Osteoblast (primary cell): ENCODE measurements at regions not wholly inside any gene's neighbourhood (a gene's known extent, or its start where the extent isn't known, plus 50 kb on each side); places are given as distances from the start of the nearest gene placed in this dataset.

ENCODE experiments used
- DNase-seq: peaks from one replicate; pipeline ENCODE4 v3.0.0; 2011; ENCODE audit warnings: low spot score, mixed read lengths; ENCODE audit not compliant: insufficient read length; ENCODE audit errors: missing footprints
- H2AFZ ChIP-seq: 2 replicates; pipeline ENCODE4 v1.6.0; 2011; ENCODE audit warnings: mild to moderate bottlenecking, low read length
- H3K27ac ChIP-seq: 2 replicates; pipeline ENCODE4 v1.5.1; 2011; ENCODE audit warnings: mild to moderate bottlenecking, low read depth, low read length, moderate library complexity
- H3K27me3 ChIP-seq: 2 replicates; pipeline ENCODE4 v1.6.0; 2012; ENCODE audit warnings: mild to moderate bottlenecking, control low read depth, inconsistent platforms, low read length, moderate library complexity; ENCODE audit not compliant: insufficient read depth
- H3K36me3 ChIP-seq: 2 replicates; pipeline ENCODE4 v1.5.1; 2011; ENCODE audit warnings: mild to moderate bottlenecking, low read length, control low read depth, moderate library complexity; ENCODE audit not compliant: insufficient read depth
- H3K4me1 ChIP-seq: 2 replicates; pipeline ENCODE4 v1.5.1; 2011; ENCODE audit warnings: mild to moderate bottlenecking, low read length, control low read depth, moderate library complexity; ENCODE audit not compliant: insufficient read depth
- H3K4me2 ChIP-seq: 2 replicates; pipeline ENCODE4 v1.6.0; 2011; ENCODE audit warnings: mild to moderate bottlenecking, low read length; ENCODE audit not compliant: insufficient read depth
- H3K4me3 ChIP-seq: fragments of 200-600 bp; sonication (generic); 3 replicates; pipeline ENCODE4 v1.5.1; 2012; ENCODE audit warnings: mild to moderate bottlenecking, low read length, inconsistent platforms; ENCODE audit not compliant: insufficient read depth
- H3K79me2 ChIP-seq: 2 replicates; pipeline ENCODE4 v1.6.0; 2012; ENCODE audit warnings: mild to moderate bottlenecking, low read length, control low read depth, inconsistent platforms; ENCODE audit not compliant: insufficient read depth
- H3K9me3 ChIP-seq: 2 replicates; pipeline ENCODE4 v1.5.1; 2011; ENCODE audit warnings: low read depth, low read length, control low read depth
- H4K20me1 ChIP-seq: 2 replicates; pipeline ENCODE4 v1.6.0; 2012; ENCODE audit warnings: mild to moderate bottlenecking, low read length, control low read depth; ENCODE audit not compliant: insufficient read depth
- TF ChIP-seq, protein P1 (sequence below): IDR thresholded peaks from 2 replicates; pipeline ENCODE4 v1.5.1; 2011; ENCODE audit warnings: mild to moderate bottlenecking, low read depth, low read length, moderate library complexity; ENCODE audit errors: extremely low read depth

DNA sequence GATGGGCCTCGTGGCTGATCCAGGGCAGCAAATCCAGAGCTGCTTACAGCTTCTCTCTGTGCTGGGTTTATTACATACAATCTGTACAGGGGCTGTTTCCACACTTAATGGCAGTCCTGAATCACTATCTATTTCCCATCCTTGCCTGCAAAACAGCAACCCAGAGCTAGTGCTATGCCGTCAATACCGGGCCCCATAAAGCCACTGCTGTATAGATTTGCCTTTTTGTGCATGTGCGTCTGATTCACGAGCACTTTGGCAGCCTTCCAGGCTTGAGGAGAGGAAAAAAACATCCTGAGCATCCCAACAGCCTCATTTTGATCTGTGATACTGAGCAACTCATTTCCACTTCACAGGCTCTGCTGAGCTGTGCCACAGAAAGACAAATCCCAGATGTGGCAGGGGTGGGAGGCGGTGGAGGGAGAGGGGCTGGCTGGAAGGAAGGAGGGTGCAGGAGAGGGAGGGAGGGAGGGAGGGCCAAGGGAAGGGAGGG, 65.2 kb upstream of the TARBP1 start:
- Histone ChIP-seq H3K36me3 (no peaks in the 10 kb centered on the region), H3K27me3 (no peaks in the 10 kb centered on the region), H3K27ac (peak overlapping the region; percentile 47), H4K20me1 (no peaks in the 10 kb centered on the region), H3K4me2 (no peak overlapping the region), H3K79me2 (no peaks in the 10 kb centered on the region), H3K9me3 (no peaks in the 10 kb centered on the region), H3K4me3 (no peak overlapping the region), H2AFZ (no peak overlapping the region), H3K4me1 (peaks cover 19% of the 10 kb centered on the region)
- peak; percentile 89 for DNase-seq
- TF ChIP-seq, protein P1, sequence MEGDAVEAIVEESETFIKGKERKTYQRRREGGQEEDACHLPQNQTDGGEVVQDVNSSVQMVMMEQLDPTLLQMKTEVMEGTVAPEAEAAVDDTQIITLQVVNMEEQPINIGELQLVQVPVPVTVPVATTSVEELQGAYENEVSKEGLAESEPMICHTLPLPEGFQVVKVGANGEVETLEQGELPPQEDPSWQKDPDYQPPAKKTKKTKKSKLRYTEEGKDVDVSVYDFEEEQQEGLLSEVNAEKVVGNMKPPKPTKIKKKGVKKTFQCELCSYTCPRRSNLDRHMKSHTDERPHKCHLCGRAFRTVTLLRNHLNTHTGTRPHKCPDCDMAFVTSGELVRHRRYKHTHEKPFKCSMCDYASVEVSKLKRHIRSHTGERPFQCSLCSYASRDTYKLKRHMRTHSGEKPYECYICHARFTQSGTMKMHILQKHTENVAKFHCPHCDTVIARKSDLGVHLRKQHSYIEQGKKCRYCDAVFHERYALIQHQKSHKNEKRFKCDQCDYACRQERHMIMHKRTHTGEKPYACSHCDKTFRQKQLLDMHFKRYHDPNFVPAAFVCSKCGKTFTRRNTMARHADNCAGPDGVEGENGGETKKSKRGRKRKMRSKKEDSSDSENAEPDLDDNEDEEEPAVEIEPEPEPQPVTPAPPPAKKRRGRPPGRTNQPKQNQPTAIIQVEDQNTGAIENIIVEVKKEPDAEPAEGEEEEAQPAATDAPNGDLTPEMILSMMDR: no peak

DNA sequence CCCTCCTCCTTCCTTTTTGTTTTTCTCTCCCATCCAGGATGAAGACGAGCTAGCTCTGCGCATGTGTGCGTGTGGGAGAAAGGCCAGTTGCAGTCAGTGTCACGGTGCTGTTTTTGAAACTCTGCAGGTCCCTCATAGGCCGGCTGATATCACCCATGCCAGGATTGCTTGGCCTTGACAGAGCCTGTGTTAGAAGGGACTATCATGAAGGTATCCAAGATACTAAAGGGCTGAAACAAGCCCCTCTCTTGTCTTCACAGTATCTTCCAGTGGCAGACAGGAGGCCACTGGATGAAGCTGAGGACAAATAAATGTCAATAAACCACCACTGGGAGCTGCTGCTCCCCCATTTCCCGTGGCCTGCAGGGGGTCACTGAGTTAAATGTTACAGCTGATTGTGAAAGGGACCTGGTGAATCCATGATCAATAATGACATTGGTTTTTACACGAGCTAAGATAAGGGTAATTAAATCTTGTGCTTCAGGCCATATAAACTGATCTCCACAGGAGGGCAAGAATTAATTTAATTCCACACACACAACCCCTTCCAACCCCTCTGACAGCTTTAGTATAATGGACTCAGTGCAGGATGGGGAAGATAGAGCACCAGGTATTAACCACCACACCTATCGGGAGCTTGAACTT, 64.6 kb upstream of the TARBP1 start:
- no peak for DNase-seq
- TF ChIP-seq, protein P1: no peak
- H3K4me2 ChIP-seq: no peak overlapping the region
- H3K79me2 ChIP-seq: no peaks in the 10 kb centered on the region
- peak overlapping the region; percentile 47 for H3K27ac ChIP-seq
- no peak overlapping the region for H3K4me3 ChIP-seq
- no peak overlapping the region for H2AFZ ChIP-seq
- H3K9me3 ChIP-seq: no peaks in the 10 kb centered on the region
- peaks cover 19% of the 10 kb centered on the region for H3K4me1 ChIP-seq
- no peaks in the 10 kb centered on the region for H4K20me1 ChIP-seq
- no peaks in the 10 kb centered on the region for H3K27me3 ChIP-seq
- no peaks in the 10 kb centered on the region for H3K36me3 ChIP-seq

DNA sequence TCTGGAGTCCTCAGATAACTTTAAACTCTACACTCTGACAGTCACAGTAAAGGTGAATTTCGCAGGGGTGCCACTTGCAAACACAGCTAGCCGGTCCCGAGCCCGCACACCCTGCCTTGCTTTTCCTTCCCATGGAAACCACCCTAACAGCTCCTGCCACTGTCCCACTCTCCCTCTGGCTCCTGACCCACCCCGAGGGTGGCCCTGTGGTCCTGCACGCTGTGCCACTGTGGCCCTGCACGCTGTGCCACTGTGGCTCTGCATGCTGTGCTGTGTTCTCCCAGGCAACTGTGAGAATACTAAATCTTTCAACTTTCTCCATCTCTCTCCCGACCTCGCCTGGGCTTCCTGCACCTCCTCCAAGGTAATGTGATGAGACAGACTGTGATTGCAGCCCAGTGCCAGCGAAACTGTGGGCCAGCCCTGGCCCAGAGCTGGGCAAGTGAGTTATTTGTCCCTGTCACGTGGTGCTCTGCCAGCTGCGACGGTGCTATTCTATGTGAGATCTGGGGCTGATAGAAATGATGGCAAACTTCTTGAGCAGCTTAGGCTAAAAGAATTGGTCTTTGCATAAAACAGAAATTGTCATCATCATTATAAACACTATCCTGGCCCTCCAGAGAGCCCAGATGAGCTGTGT, 63.4 kb upstream of the TARBP1 start:
- Histone ChIP-seq H3K79me2 (no peaks in the 10 kb centered on the region), H3K27ac (no peak overlapping the region), H4K20me1 (no peaks in the 10 kb centered on the region), H3K4me2 (no peak overlapping the region), H3K4me3 (no peak overlapping the region), H2AFZ (no peak overlapping the region), H3K4me1 (peaks cover 19% of the 10 kb centered on the region), H3K27me3 (no peaks in the 10 kb centered on the region), H3K9me3 (no peaks in the 10 kb centered on the region), H3K36me3 (no peaks in the 10 kb centered on the region)
- TF ChIP-seq, protein P1: no peak
- DNase-seq: no peak

DNA sequence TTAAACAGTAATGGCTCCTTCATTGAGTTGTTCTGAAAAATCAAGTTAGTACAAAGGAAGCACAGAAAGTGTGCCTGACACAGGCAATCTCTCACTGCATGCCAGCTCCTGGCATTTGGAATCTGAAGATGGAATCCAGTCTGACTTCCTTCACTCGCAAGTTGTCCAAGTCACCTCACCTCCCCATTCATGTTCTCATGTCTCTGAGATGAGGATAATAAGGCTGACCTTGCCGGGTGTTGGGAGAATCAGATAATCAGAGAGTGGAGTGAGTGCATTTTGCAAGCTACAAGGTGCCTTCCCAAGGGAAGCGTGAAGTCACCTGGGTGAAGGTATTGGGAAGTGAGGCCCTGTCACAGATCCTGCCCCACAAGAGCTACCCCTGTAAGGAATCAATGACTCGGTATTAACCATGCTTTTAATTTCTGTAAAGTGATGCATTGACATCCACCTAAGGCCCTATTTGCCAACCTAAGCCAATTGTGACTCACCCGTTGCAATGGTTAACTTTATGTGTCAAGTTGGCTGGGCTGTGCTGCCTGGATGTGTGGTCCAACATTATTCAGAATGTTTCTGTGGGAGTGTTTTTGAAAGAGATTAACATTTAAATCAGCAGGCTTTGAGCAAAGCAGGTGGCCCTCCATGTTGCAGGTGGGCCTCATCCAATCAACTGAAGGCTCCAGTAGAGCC, 62.5 kb upstream of the TARBP1 start:
- no peak for DNase-seq
- Histone ChIP-seq H3K9me3 (no peaks in the 10 kb centered on the region), H3K4me3 (no peak overlapping the region), H3K79me2 (no peaks in the 10 kb centered on the region), H4K20me1 (no peaks in the 10 kb centered on the region), H2AFZ (no peak overlapping the region), H3K4me1 (peaks cover 19% of the 10 kb centered on the region), H3K27ac (no peak overlapping the region), H3K27me3 (no peaks in the 10 kb centered on the region), H3K36me3 (no peaks in the 10 kb centered on the region), H3K4me2 (no peak overlapping the region)
- TF ChIP-seq, protein P1: no peak
